Mammary epithelial cell (primary cell): ENCODE measurements at regions not wholly inside any gene's neighbourhood (a gene's known extent, or its start where the extent isn't known, plus 50 kb on each side); places are given as distances from the start of the nearest gene placed in this dataset.

Source experiments
- EZH2 ChIP-seq: IDR thresholded peaks from 2 replicates; pipeline ENCODE4 v1.6.1; 2012; ENCODE audit warnings: low read length, inconsistent platforms, borderline replicate concordance
- TF ChIP-seq, protein P1 (sequence below), 2 donors: IDR thresholded peaks in 1 of 2; conservative IDR thresholded peaks in 1 of 2; 2 replicates each; pipeline ENCODE4 v1.5.1; 2011 to 2012; ENCODE audit warnings: inconsistent platforms in 2 of 2, low read length in 2 of 2, mild to moderate bottlenecking in 2 of 2, control low read depth in 1 of 2, low read depth in 1 of 2; ENCODE audit not compliant: insufficient read depth in 1 of 2; ENCODE audit errors: extremely low read depth in 1 of 2

DNA sequence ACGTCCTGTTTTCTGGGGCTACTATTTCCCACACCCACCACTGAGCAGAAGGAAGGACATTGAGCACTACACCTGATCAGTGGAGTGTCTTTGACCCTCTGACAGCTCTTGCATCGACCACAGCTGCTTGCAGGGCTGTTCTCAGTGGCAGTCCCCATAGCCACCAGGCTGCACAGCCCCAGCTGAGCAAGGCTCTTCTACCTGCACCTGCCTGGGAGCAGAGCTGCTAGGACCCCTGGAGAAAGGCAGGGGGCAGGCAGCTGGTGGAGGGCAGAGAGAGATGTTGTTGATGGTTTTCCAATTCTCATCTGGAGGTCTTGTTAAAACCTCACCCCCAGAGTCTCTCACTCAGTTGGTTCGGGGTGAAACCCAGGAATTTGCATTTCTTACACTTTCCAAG, 361.8 kb upstream of the ZNF507 start:
- TF ChIP-seq, protein P1, sequence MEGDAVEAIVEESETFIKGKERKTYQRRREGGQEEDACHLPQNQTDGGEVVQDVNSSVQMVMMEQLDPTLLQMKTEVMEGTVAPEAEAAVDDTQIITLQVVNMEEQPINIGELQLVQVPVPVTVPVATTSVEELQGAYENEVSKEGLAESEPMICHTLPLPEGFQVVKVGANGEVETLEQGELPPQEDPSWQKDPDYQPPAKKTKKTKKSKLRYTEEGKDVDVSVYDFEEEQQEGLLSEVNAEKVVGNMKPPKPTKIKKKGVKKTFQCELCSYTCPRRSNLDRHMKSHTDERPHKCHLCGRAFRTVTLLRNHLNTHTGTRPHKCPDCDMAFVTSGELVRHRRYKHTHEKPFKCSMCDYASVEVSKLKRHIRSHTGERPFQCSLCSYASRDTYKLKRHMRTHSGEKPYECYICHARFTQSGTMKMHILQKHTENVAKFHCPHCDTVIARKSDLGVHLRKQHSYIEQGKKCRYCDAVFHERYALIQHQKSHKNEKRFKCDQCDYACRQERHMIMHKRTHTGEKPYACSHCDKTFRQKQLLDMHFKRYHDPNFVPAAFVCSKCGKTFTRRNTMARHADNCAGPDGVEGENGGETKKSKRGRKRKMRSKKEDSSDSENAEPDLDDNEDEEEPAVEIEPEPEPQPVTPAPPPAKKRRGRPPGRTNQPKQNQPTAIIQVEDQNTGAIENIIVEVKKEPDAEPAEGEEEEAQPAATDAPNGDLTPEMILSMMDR (conservative IDR thresholded peaks at IDR 0.05 in 1 of 2, IDR thresholded peaks at IDR 0.05 in 1 of 2; ENCODE audit: extremely low read depth in 1 of 2, insufficient read depth in 1 of 2, low read depth in 1 of 2, low read length in 2 of 2) = no peak
- TF ChIP-seq EZH2 = no peak
